Tibial nerve (tissue), 3 donors: ENCODE measurements at regions not wholly inside any gene's neighbourhood (a gene's known extent, or its start where the extent isn't known, plus 50 kb on each side); places are given as distances from the start of the nearest gene placed in this dataset.

Experiments used
- CTCF ChIP-seq, 5 experiments: fragments of 200-600 bp in 3 of 5; fragments of 450-650 bp in 2 of 5; sonication (generic) in 3 of 5; IDR thresholded peaks; one replicate each; pipeline ENCODE4 v1.5.1; 2016 to 2019; ENCODE audit warnings: antibody characterized with exemption in 5 of 5, mild to moderate bottlenecking in 3 of 5, moderate library complexity in 2 of 5
- POLR2A ChIP-seq, 2 donors: fragments of 450-650 bp; IDR thresholded peaks; one replicate each; pipeline ENCODE4 v1.6.1; 2017; ENCODE audit warnings: antibody characterized with exemption in 2 of 2, mild to moderate bottlenecking in 2 of 2, moderate library complexity in 2 of 2

DNA sequence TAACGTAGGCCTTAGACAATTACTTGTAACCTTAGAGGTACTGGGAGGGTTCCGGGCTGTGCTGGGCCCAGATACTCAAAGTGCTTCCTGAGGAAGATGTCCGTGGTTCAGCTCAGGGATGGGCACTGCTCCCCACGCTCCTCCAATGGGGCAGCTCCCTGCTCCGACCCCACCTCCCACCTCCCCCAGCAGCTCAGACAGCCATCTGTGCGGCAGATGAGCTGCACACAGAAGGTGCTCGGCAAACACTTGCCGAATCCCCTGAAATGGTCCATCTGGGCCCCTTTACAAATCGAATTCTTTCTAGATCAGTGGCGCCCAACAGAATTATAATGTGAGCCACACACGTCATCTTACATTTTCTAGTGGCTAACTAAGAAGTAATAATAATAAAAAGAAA is 242.4 kb upstream of the RAB4A start:
- TF ChIP-seq CTCF (IDR thresholded peaks at IDR 0.05) (no peak), POLR2A (IDR thresholded peaks at IDR 0.05) (no peak)
